ENCODE measurements at regions not wholly inside any gene's neighbourhood (a gene's known extent, or its start where the extent isn't known, plus 50 kb on each side); places are given as distances from the start of the nearest gene placed in this dataset.

- TF ChIP-seq, protein P1, sequence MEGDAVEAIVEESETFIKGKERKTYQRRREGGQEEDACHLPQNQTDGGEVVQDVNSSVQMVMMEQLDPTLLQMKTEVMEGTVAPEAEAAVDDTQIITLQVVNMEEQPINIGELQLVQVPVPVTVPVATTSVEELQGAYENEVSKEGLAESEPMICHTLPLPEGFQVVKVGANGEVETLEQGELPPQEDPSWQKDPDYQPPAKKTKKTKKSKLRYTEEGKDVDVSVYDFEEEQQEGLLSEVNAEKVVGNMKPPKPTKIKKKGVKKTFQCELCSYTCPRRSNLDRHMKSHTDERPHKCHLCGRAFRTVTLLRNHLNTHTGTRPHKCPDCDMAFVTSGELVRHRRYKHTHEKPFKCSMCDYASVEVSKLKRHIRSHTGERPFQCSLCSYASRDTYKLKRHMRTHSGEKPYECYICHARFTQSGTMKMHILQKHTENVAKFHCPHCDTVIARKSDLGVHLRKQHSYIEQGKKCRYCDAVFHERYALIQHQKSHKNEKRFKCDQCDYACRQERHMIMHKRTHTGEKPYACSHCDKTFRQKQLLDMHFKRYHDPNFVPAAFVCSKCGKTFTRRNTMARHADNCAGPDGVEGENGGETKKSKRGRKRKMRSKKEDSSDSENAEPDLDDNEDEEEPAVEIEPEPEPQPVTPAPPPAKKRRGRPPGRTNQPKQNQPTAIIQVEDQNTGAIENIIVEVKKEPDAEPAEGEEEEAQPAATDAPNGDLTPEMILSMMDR (conservative IDR thresholded peaks at IDR 0.05; ENCODE audit: low read depth, low read length): no peak
- TF ChIP-seq EZH2phosphoT487 (IDR thresholded peaks at IDR 0.05; ENCODE audit: borderline replicate concordance, low read length): no peak
- TF ChIP-seq EZH2 (IDR thresholded peaks at IDR 0.05; ENCODE audit: low read length, unreplicated experiment): no peak
These were observed 362.9 kb upstream of the ZNF608 start for GRCh38 chr5:125109293-125109692.
